ENCODE measurements at regions not wholly inside any gene's neighbourhood (a gene's known extent, or its start where the extent isn't known, plus 50 kb on each side); places are given as distances from the start of the nearest gene placed in this dataset.
"Not testable (repeated sequence)": the region's sequence is repeated elsewhere in the genome, so short reads cannot be mapped to it uniquely, and the experiment has no call there.

GRCh38 chr16:79995315-79995714, 394.8 kb upstream of the MAF start:
- H3K4me1 Mint-ChIP-seq (ENCODE audit: low read depth in 2 of 2) = no peaks in the 10 kb centered on the region
- H3K27ac Mint-ChIP-seq = no peak overlapping the region
- H3K36me3 Mint-ChIP-seq = no peaks in the 10 kb centered on the region
- DNase-seq (ENCODE audit: low spot score) (no peak), ATAC-seq (no peak)
- no peak overlapping the region for H3K4me3 Mint-ChIP-seq
- peaks cover under 1 to 7% of the 10 kb centered on the region in 2 donors for H3K27me3 Mint-ChIP-seq
- H3K9me3 Mint-ChIP-seq = no peaks in the 10 kb centered on the region

- no peaks in the 10 kb centered on the region for H3K36me3 Mint-ChIP-seq
- no peak overlapping the region for H3K27ac Mint-ChIP-seq
- H3K9me3 Mint-ChIP-seq = no peaks in the 10 kb centered on the region
- no peak for DNase-seq (ENCODE audit: low spot score)
- peaks cover 0 to 7% of the 10 kb centered on the region in 2 donors for H3K27me3 Mint-ChIP-seq
- no peaks in the 10 kb centered on the region for H3K4me1 Mint-ChIP-seq (ENCODE audit: low read depth in 2 of 2)
- ATAC-seq = no peak
- H3K4me3 Mint-ChIP-seq = no peak overlapping the region
Observed at GRCh38 chr16:79994418-79994817, 393.9 kb upstream of the MAF start.

GRCh38 chr16:79993629-79994209, 393.2 kb upstream of the MAF start:
- Mint-ChIP-seq H3K27ac (no peak overlapping the region), H3K4me3 (no peak overlapping the region), H3K4me1 (ENCODE audit: low read depth in 2 of 2) (no peaks in the 10 kb centered on the region), H3K36me3 (no peaks in the 10 kb centered on the region), H3K27me3 (peaks cover 0 to 7% of the 10 kb centered on the region in 2 donors), H3K9me3 (no peaks in the 10 kb centered on the region)
- ATAC-seq (peak in 1 of 2 donors; percentile 32), DNase-seq (ENCODE audit: low spot score) (no peak)

GRCh38 chr16:79991969-79992368, 391.4 kb upstream of the MAF start:
- DNase-seq (ENCODE audit: low spot score) (no peak), ATAC-seq (no peak)
- H3K36me3 Mint-ChIP-seq = no peaks in the 10 kb centered on the region
- no peaks in the 10 kb centered on the region for H3K4me1 Mint-ChIP-seq (ENCODE audit: low read depth in 2 of 2)
- no peaks in the 10 kb centered on the region for H3K9me3 Mint-ChIP-seq
- H3K4me3 Mint-ChIP-seq = no peak overlapping the region
- H3K27ac Mint-ChIP-seq = no peak overlapping the region
- peaks cover 0 to 2% of the 10 kb centered on the region in 2 donors for H3K27me3 Mint-ChIP-seq

GRCh38 chr16:79988721-79989220, 388.2 kb upstream of the MAF start:
- Mint-ChIP-seq H3K36me3 (no peaks in the 10 kb centered on the region), H3K9me3 (no peaks in the 10 kb centered on the region), H3K4me3 (no peak overlapping the region), H3K4me1 (ENCODE audit: low read depth in 2 of 2) (no peaks in the 10 kb centered on the region), H3K27ac (no peak overlapping the region), H3K27me3 (peaks cover 0 to 2% of the 10 kb centered on the region in 2 donors)
- ATAC-seq = no peak
- DNase-seq (ENCODE audit: low spot score) = no peak

GRCh38 chr16:79988089-79988488, 387.6 kb upstream of the MAF start:
- no peak for DNase-seq (ENCODE audit: low spot score)
- peaks cover 0 to 2% of the 10 kb centered on the region in 2 donors for H3K27me3 Mint-ChIP-seq
- no peak overlapping the region for H3K27ac Mint-ChIP-seq
- H3K9me3 Mint-ChIP-seq = no peaks in the 10 kb centered on the region
- no peak overlapping the region for H3K4me3 Mint-ChIP-seq
- H3K36me3 Mint-ChIP-seq = no peaks in the 10 kb centered on the region
- H3K4me1 Mint-ChIP-seq (ENCODE audit: low read depth in 2 of 2) = no peaks in the 10 kb centered on the region
- ATAC-seq = no peak

GRCh38 chr16:79986352-79986751, 385.8 kb upstream of the MAF start:
- no peak for DNase-seq (ENCODE audit: low spot score)
- peaks cover 0 to 2% of the 10 kb centered on the region in 2 donors for H3K27me3 Mint-ChIP-seq
- no peaks in the 10 kb centered on the region for H3K4me1 Mint-ChIP-seq (ENCODE audit: low read depth in 2 of 2)
- no peaks in the 10 kb centered on the region for H3K9me3 Mint-ChIP-seq
- ATAC-seq = no peak
- H3K36me3 Mint-ChIP-seq = no peaks in the 10 kb centered on the region
- H3K4me3 Mint-ChIP-seq = no peak overlapping the region
- H3K27ac Mint-ChIP-seq = no peak overlapping the region

GRCh38 chr16:79985606-79986005, 385.1 kb upstream of the MAF start:
- DNase-seq (ENCODE audit: low spot score) (no peak), ATAC-seq (no peak)
- Mint-ChIP-seq H3K27me3 (no peaks in the 10 kb centered on the region), H3K4me3 (no peak overlapping the region), H3K9me3 (no peaks in the 10 kb centered on the region), H3K36me3 (no peaks in the 10 kb centered on the region), H3K27ac (no peak overlapping the region), H3K4me1 (ENCODE audit: low read depth in 2 of 2) (no peaks in the 10 kb centered on the region)

- H3K27me3 Mint-ChIP-seq; H3K9me3 Mint-ChIP-seq; DNase-seq (ENCODE audit: low spot score); H3K4me1 Mint-ChIP-seq (ENCODE audit: low read depth in 2 of 2); H3K27ac Mint-ChIP-seq; H3K36me3 Mint-ChIP-seq; ATAC-seq; H3K4me3 Mint-ChIP-seq: not testable (repeated sequence)
Observed at GRCh38 chr16:79984149-79984548, 383.6 kb upstream of the MAF start.

- no peak overlapping the region for H3K4me3 Mint-ChIP-seq
- H3K9me3 Mint-ChIP-seq = no peaks in the 10 kb centered on the region
- ATAC-seq (no peak), DNase-seq (ENCODE audit: low spot score) (no peak)
- H3K27ac Mint-ChIP-seq = no peak overlapping the region
- peaks cover 9 to 14% of the 10 kb centered on the region in 2 donors for H3K27me3 Mint-ChIP-seq
- no peaks in the 10 kb centered on the region for H3K4me1 Mint-ChIP-seq (ENCODE audit: low read depth in 2 of 2)
- no peaks in the 10 kb centered on the region for H3K36me3 Mint-ChIP-seq
Observed at GRCh38 chr16:79982862-79983261, 382.3 kb upstream of the MAF start.

GRCh38 chr16:79982361-79982760, 381.8 kb upstream of the MAF start:
- ATAC-seq = no peak
- H3K4me1 Mint-ChIP-seq (ENCODE audit: low read depth in 2 of 2) = no peaks in the 10 kb centered on the region
- H3K4me3 Mint-ChIP-seq = no peak overlapping the region
- no peaks in the 10 kb centered on the region for H3K9me3 Mint-ChIP-seq
- no peak overlapping the region for H3K27ac Mint-ChIP-seq
- no peaks in the 10 kb centered on the region for H3K36me3 Mint-ChIP-seq
- peaks cover 10 to 15% of the 10 kb centered on the region in 2 donors for H3K27me3 Mint-ChIP-seq
- no peak for DNase-seq (ENCODE audit: low spot score)

GRCh38 chr16:79981814-79982213, 381.3 kb upstream of the MAF start:
- Mint-ChIP-seq H3K27me3 (peaks cover 10 to 19% of the 10 kb centered on the region in 2 donors), H3K4me1 (ENCODE audit: low read depth in 2 of 2) (no peaks in the 10 kb centered on the region), H3K9me3 (no peaks in the 10 kb centered on the region), H3K4me3 (no peak overlapping the region), H3K36me3 (no peaks in the 10 kb centered on the region), H3K27ac (no peak overlapping the region)
- DNase-seq (ENCODE audit: low spot score) = no peak
- ATAC-seq = no peak

- Mint-ChIP-seq H3K4me1 (ENCODE audit: low read depth in 2 of 2) (no peaks in the 10 kb centered on the region), H3K27me3 (peaks cover 10 to 25% of the 10 kb centered on the region in 2 donors), H3K4me3 (no peak overlapping the region), H3K9me3 (no peaks in the 10 kb centered on the region), H3K36me3 (no peaks in the 10 kb centered on the region), H3K27ac (no peak overlapping the region)
- DNase-seq (ENCODE audit: low spot score) (no peak), ATAC-seq (no peak)
Observed at GRCh38 chr16:79980650-79981521, 380.3 kb upstream of the MAF start.

Data from natural killer cell treated with Interleukin-12 subunit alpha and Interleukin-12 subunit beta and Interleukin-15 and Interleukin-18, amount 100 ng/mL, for 72 hours (primary cell).